Omental fat pad (tissue), 3 donors: ENCODE measurements at regions not wholly inside any gene's neighbourhood (a gene's known extent, or its start where the extent isn't known, plus 50 kb on each side); places are given as distances from the start of the nearest gene placed in this dataset.
"Not testable (repeated sequence)": the region's sequence is repeated elsewhere in the genome, so short reads cannot be mapped to it uniquely, and the experiment has no call there.

Experiments used
- ATAC-seq: fragments of 150-250 bp; one replicate; pipeline ENCODE4 v1.9.1; 2016; ENCODE audit warnings: mild to moderate bottlenecking, moderate library complexity; ENCODE audit not compliant: low FRiP score
- DNase-seq: peaks from one replicate; pipeline ENCODE4 v3.0.0-alpha.2; 2019; ENCODE audit warnings: low spot score
- CTCF ChIP-seq, 3 donors: fragments of 450-650 bp; IDR thresholded peaks; one replicate each; pipeline ENCODE4 v1.5.1; 2016 to 2017; ENCODE audit warnings: antibody characterized with exemption in 3 of 3, mild to moderate bottlenecking in 3 of 3, moderate library complexity in 2 of 3

- no peak for TF ChIP-seq CTCF (IDR thresholded peaks at IDR 0.05)
- ATAC-seq: no peak
- no peak for DNase-seq
These were observed 69.1 kb upstream of the ID2 start for GRCh38 chr2:8612734-8613179.

DNA sequence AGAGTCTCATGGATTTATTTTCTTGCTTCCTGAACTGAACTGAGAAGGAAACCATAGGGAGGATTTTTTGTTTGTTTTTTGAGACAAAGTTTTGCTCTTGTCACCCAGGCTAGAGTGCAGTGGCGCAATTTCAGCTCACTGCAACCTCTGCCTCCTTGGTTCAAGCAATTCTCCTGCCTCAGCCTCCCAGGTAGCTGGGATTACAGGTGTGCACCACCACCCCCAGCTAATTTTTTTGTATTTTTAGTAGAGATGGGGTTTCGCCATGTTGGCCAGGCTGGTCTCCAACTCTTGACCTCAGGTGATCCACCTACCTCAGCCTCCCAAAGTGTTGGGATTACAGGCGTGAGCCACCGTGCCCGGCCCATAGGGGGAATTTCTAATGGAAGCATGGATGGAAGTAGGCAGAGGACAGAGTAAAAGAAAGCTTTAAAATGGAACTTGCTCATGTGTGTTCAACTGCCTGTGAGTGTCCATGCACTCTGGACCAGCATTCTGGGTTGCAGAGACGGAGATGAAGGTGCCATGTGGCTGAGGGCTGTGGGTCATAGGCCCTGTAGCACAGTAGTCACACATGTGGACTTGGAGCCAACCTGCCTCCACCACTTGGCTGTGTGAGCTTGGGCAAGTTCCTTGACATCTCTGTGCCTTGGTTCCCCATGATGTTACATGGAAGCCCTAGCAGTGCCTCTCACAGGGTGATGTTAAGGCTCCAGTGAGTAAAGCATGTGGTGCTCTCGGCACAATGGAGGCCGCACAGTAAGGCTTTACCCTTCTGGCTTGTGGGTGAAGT lies 68.5 kb upstream of the ID2 start:
- not testable (repeated sequence) for ATAC-seq, DNase-seq

GRCh38 chr2:8614646-8615045 lies 67.2 kb upstream of the ID2 start:
- no peak for ATAC-seq
- no peak for DNase-seq
- TF ChIP-seq CTCF (IDR thresholded peaks at IDR 0.05): no peak

GRCh38 chr2:8615252-8615575 lies 66.6 kb upstream of the ID2 start:
- no peak for DNase-seq
- no peak for TF ChIP-seq CTCF (IDR thresholded peaks at IDR 0.05)
- no peak for ATAC-seq

DNA sequence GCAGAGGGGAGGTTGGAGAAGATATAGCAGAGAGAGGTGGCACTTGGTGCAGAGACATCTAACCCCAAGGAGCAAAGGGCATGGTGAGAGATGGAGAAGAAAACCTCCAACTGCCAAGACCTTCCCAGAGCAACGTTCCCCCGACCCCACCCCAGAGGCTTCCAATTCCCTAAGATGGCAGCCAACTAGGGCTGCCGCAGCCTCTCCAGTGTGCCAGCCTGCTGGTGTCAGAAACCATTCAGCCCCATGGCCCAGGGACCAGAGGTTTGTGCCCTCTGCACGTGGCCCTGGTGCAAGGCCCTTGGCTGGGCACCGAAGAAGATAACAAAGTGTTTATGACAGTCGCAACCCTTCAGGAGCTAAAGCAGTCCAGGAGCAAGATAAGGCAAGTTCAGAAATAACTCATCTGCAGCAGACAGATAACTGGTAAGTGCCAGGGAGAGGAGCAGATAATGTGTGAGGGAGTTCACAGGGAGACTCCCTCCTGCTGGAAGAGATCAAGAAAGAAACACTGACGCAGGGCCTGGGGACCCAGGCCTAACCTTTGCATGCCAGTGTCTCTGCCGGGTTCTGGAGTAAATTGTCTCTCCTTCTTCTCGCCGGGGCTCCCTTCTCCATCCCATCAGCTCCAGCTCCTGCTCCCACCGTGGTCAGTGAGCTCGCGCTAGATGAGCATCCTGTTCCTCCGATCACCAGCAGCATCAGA lies 66.1 kb upstream of the ID2 start:
- no peak for ATAC-seq
- DNase-seq: peak; percentile 16
- no peak for TF ChIP-seq CTCF (IDR thresholded peaks at IDR 0.05)

- TF ChIP-seq CTCF (IDR thresholded peaks at IDR 0.05): no peak
- ATAC-seq (no peak), DNase-seq (no peak)
These were observed 64.8 kb upstream of the ID2 start for GRCh38 chr2:8617048-8617447.

DNA sequence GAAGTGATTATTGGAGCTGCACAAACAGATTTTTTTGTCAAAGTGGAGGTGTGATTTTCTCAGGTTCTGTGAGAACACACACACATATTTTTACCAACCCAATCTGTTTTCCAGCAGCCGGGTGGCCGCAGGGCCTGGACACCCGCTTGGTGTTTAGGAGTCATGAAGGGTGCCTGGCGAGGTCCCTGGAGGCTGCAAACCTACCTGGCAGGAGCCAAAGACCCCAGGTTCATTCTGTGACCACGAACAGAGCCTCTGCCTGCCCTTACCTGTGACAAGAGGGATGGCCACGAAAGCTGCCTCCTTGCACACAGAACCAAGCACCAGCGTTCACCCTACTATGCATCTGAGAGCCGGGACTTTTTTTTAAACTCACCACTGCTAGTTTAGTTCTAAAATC lies 64.3 kb upstream of the ID2 start:
- no peak for TF ChIP-seq CTCF (IDR thresholded peaks at IDR 0.05)
- DNase-seq: no peak
- ATAC-seq: no peak
